Activated B cell treated with CpG ODN at 0.5 μM for 24 hours (primary cell): ENCODE measurements at regions not wholly inside any gene's neighbourhood (a gene's known extent, or its start where the extent isn't known, plus 50 kb on each side); places are given as distances from the start of the nearest gene placed in this dataset.

Source experiments
- ATAC-seq: fragments of 200-7000 bp; cut with Tn5 transposase; one replicate; pipeline ENCODE4 v1.10.0; 2021; ENCODE audit warnings: low read depth, mild to moderate bottlenecking, moderate library complexity
- CTCF ChIA-PET: fragments of 350-600 bp; sonication (Branson Sonifier 250); formaldehyde crosslinking; loops from one replicate; lab custom pipeline; 2021; ENCODE audit warnings: antibody characterized with exemption; lab: Charles Lee
- POLR2A ChIA-PET: fragments of 350-600 bp; sonication (Branson Sonifier 250); formaldehyde crosslinking; loops from one replicate; lab custom pipeline; 2021; ENCODE audit warnings: antibody characterized with exemption; lab: Charles Lee
- DNase-seq: peaks from one replicate; pipeline ENCODE4 v3.0.0; 2022
- H3K27ac Mint-ChIP-seq: one replicate; pipeline ENCODE4 v1.8.0; 2020; ENCODE audit warnings: mixed read lengths
- H3K27me3 Mint-ChIP-seq: one replicate; pipeline ENCODE4 v1.8.0; 2021; ENCODE audit warnings: mixed read lengths
- H3K36me3 Mint-ChIP-seq: one replicate; pipeline ENCODE4 v1.8.0; 2021; ENCODE audit warnings: low read depth, mixed read lengths
- H3K4me1 Mint-ChIP-seq: one replicate; pipeline ENCODE4 v1.8.0; 2021; ENCODE audit warnings: mixed read lengths
- H3K4me3 Mint-ChIP-seq: one replicate; pipeline ENCODE4 v1.8.0; 2020; ENCODE audit warnings: mild to moderate bottlenecking, mixed read lengths
- H3K9me3 Mint-ChIP-seq: one replicate; pipeline ENCODE4 v1.8.0; 2020; ENCODE audit warnings: mixed read lengths
- CTCF ChIP-seq: fragments of 200-600 bp; IDR thresholded peaks from one replicate; pipeline ENCODE4 v1.8.0; 2022; ENCODE audit warnings: antibody characterized with exemption, mild to moderate bottlenecking
- intact Hi-C: fragments of 100-400 bp; cut with micrococcal nuclease; formaldehyde crosslinking; loops from one replicate; pipeline ENCODE4 v1.15.1; 2024

GRCh38 chr14:22390824-22391461 lies 198.1 kb downstream of the DAD1 start:
- peak; percentile 38 for ATAC-seq
- ChIA-PET CTCF (interaction anchor here (0.7 to 6.0 kb wide), 20 partner anchors 10 to 593 kb away, joined by 3 to 202 read pairs (median 4); no protein-coding TSS in a partner anchor), POLR2A (interaction anchor here (0.9 to 5.0 kb wide), 9 partner anchors 42 to 480 kb away, joined by 3 to 42 read pairs (median 4); partner anchors contain the start of gene LRP10)
- H3K4me1 Mint-ChIP-seq = peaks cover 55% of the 10 kb centered on the region
- peak overlapping the region; percentile 82 for H3K27ac Mint-ChIP-seq
- H3K27me3 Mint-ChIP-seq = no peaks in the 10 kb centered on the region
- H3K9me3 Mint-ChIP-seq = no peaks in the 10 kb centered on the region
- no peak for TF ChIP-seq CTCF
- DNase-seq = no peak
- H3K4me3 Mint-ChIP-seq = peak overlapping the region; percentile 28
- H3K36me3 Mint-ChIP-seq = no peaks in the 10 kb centered on the region
- intact Hi-C loops = loop anchor here (1.0 to 2.0 kb wide), 4 partner anchors 42 to 462 kb away; no protein-coding TSS in a partner anchor

GRCh38 chr14:22390195-22390594 lies 198.8 kb downstream of the DAD1 start:
- ATAC-seq (no peak), DNase-seq (no peak)
- Mint-ChIP-seq H3K27ac (no peak overlapping the region), H3K4me3 (no peak overlapping the region), H3K36me3 (no peaks in the 10 kb centered on the region), H3K27me3 (no peaks in the 10 kb centered on the region), H3K4me1 (peaks cover 62% of the 10 kb centered on the region), H3K9me3 (no peaks in the 10 kb centered on the region)
- TF ChIP-seq CTCF = no peak
- ChIA-PET POLR2A (interaction anchor here (0.6 to 5.0 kb wide), 10 partner anchors 42 to 481 kb away, joined by 3 to 42 read pairs (median 4); partner anchors contain the start of gene LRP10), CTCF (interaction anchor here (0.7 to 6.0 kb wide), 20 partner anchors 9 to 668 kb away, joined by 3 to 202 read pairs (median 6); no protein-coding TSS in a partner anchor)
- intact Hi-C loops = loop anchor here (2.0 kb wide), 1 partner anchor 43 kb away; no protein-coding TSS in a partner anchor

GRCh38 chr14:22388669-22389595 lies 200.1 kb downstream of the DAD1 start:
- DNase-seq (no peak), ATAC-seq (no peak)
- ChIA-PET POLR2A (interaction anchor here (1.0 to 5.0 kb wide), 4 partner anchors 84 to 181 kb away, joined by 5 to 42 read pairs (median 12); no protein-coding TSS in a partner anchor), CTCF (interaction anchor here (1.0 to 6.0 kb wide), 15 partner anchors 14 to 597 kb away, joined by 3 to 202 read pairs (median 5); no protein-coding TSS in a partner anchor)
- no peaks in the 10 kb centered on the region for H3K27me3 Mint-ChIP-seq
- TF ChIP-seq CTCF = no peak
- peaks cover 75% of the 10 kb centered on the region for H3K4me1 Mint-ChIP-seq
- no peak overlapping the region for H3K4me3 Mint-ChIP-seq
- intact Hi-C loops = loop anchor here (5.0 to 10.0 kb wide), 3 partner anchors 378 to 916 kb away; partner anchors contain the start of genes BCL2L2, OXA1L, PPP1R3E and REM2
- H3K9me3 Mint-ChIP-seq = no peaks in the 10 kb centered on the region
- peak overlapping the region; percentile 30 for H3K27ac Mint-ChIP-seq
- H3K36me3 Mint-ChIP-seq = no peaks in the 10 kb centered on the region

GRCh38 chr14:22387776-22388241 lies 201.2 kb downstream of the DAD1 start:
- Mint-ChIP-seq H3K4me1 (peaks cover 78% of the 10 kb centered on the region), H3K36me3 (no peaks in the 10 kb centered on the region), H3K9me3 (no peaks in the 10 kb centered on the region), H3K27ac (peak overlapping the region; percentile 98), H3K4me3 (peak overlapping the region; percentile 24), H3K27me3 (no peaks in the 10 kb centered on the region)
- no peak for TF ChIP-seq CTCF
- DNase-seq (no peak), ATAC-seq (no peak)
- POLR2A ChIA-PET = interaction anchor here (0.7 to 5.0 kb wide), 3 partner anchors 85 to 182 kb away, joined by 4 to 42 read pairs (median 4); no protein-coding TSS in a partner anchor
- intact Hi-C loops = loop anchor here (1.0 to 10.0 kb wide), 12 partner anchors 69 to 917 kb away; partner anchors contain the start of genes BCL2L2, OXA1L, PPP1R3E and REM2
- CTCF ChIA-PET = interaction anchor here (1.0 to 6.0 kb wide), 10 partner anchors 13 to 512 kb away, joined by 3 to 202 read pairs (median 5); no protein-coding TSS in a partner anchor
